Caco-2 (cell line): ENCODE measurements at regions not wholly inside any gene's neighbourhood (a gene's known extent, or its start where the extent isn't known, plus 50 kb on each side); places are given as distances from the start of the nearest gene placed in this dataset.

Experiments used
- BruUV-seq: library from RNA; stranded (reverse); fragments of 400-500 nt; replicated peaks from 2 replicates; lab custom pipeline; 2021; lab: Mats Ljungman, UMichigan
- CTCF ChIA-PET: fragments of 300-600 bp; sonication (Branson Sonifier 250); formaldehyde crosslinking; loops from one replicate; lab custom pipeline; 2022; ENCODE audit warnings: antibody characterized with exemption; lab: Charles Lee
- POLR2A ChIA-PET: fragments of 300-600 bp; sonication (Branson Sonifier 250); formaldehyde crosslinking; loops from one replicate; lab custom pipeline; 2022; ENCODE audit warnings: antibody characterized with exemption; lab: Charles Lee
- DNase-seq, 2 experiments: peaks; one replicate each; pipeline versions ENCODE4 v3.0.0 to v3.0.0-alpha.2; 2020 to 2022
- H3K27me3 ChIP-seq: replicated peaks from 2 replicates; pipeline ENCODE4 v1.6.0; 2011; ENCODE audit warnings: low read length; ENCODE audit not compliant: control insufficient read depth, insufficient read depth
- H3K36me3 ChIP-seq: 2 replicates; pipeline ENCODE4 v1.5.1; 2011; ENCODE audit warnings: low read length; ENCODE audit not compliant: control insufficient read depth, insufficient read depth
- H3K4me1 ChIP-seq: fragments of 250-450 bp; sonication (Bioruptor Pico); 2 replicates; pipeline ENCODE4 v1.5.1; 2020; ENCODE audit warnings: mild to moderate bottlenecking
- H3K4me3 ChIP-seq: 2 replicates; pipeline ENCODE4 v1.5.1; 2011; ENCODE audit warnings: low read depth, mild to moderate bottlenecking, control low read depth, low read length
- H3K9me3 ChIP-seq: fragments of 250-450 bp; sonication (Bioruptor Pico); 2 replicates; pipeline ENCODE4 v1.5.1; 2020; ENCODE audit warnings: mild to moderate bottlenecking, moderate library complexity
- H3K27ac Mint-ChIP-seq: one replicate; pipeline ENCODE4 v1.8.0; 2022; ENCODE audit warnings: mixed read lengths; ENCODE audit not compliant: unreplicated experiment
- H3K27me3 Mint-ChIP-seq: one replicate; pipeline ENCODE4 v1.8.0; 2022; ENCODE audit warnings: mixed read lengths; ENCODE audit not compliant: insufficient read depth, unreplicated experiment
- H3K36me3 Mint-ChIP-seq: one replicate; pipeline ENCODE4 v1.8.0; 2022; ENCODE audit warnings: mild to moderate bottlenecking, mixed read lengths; ENCODE audit not compliant: insufficient read depth, unreplicated experiment
- H3K4me1 Mint-ChIP-seq: one replicate; pipeline ENCODE4 v1.8.0; 2022; ENCODE audit warnings: low read depth, mixed read lengths; ENCODE audit not compliant: unreplicated experiment
- H3K4me3 Mint-ChIP-seq: one replicate; pipeline ENCODE4 v1.8.0; 2022; ENCODE audit warnings: mild to moderate bottlenecking, moderate library complexity, mixed read lengths; ENCODE audit not compliant: unreplicated experiment
- H3K9me3 Mint-ChIP-seq: one replicate; pipeline ENCODE4 v1.8.0; 2022; ENCODE audit warnings: mixed read lengths; ENCODE audit not compliant: unreplicated experiment
- intact Hi-C: fragments of 100-400 bp; cut with micrococcal nuclease; formaldehyde crosslinking; loops from one replicate; pipeline ENCODE4 v1.10.0; 2022; ENCODE audit not compliant: unreplicated experiment
- TF ChIP-seq, protein P1 (sequence below), 2 experiments: fragments of 200-600 bp in 1 of 2; IDR thresholded peaks; 1 replicate in 1 of 2; 2 replicates in 1 of 2; pipeline versions ENCODE4 v1.5.1 to v1.8.0; 2011 to 2022; ENCODE audit warnings: antibody characterized with exemption in 1 of 2, control low read depth in 1 of 2, inconsistent platforms in 1 of 2, low read depth in 1 of 2, low read length in 1 of 2, mild to moderate bottlenecking in 1 of 2, moderate library complexity in 1 of 2; ENCODE audit not compliant: insufficient read depth in 1 of 2, severe bottlenecking in 1 of 2, unreplicated experiment in 1 of 2

GRCh38 chr4:124104628-124105027, 607.9 kb downstream of the ANKRD50 start:
- Mint-ChIP-seq H3K36me3 (no peaks in the 10 kb centered on the region), H3K27me3 (peaks cover 3% of the 10 kb centered on the region), H3K4me1 (no peaks in the 10 kb centered on the region), H3K9me3 (no peaks in the 10 kb centered on the region), H3K4me3 (no peak overlapping the region), H3K27ac (no peak overlapping the region)
- DNase-seq = no peak
- Histone ChIP-seq H3K4me1 (no peaks in the 10 kb centered on the region), H3K36me3 (no peaks in the 10 kb centered on the region), H3K4me3 (no peak overlapping the region), H3K9me3 (0 out of 2 replicates have a peak, but pooled peaks cover 9% of the 10 kb centered on the region), H3K27me3 (no peaks in the 10 kb centered on the region)
- TF ChIP-seq, protein P1, sequence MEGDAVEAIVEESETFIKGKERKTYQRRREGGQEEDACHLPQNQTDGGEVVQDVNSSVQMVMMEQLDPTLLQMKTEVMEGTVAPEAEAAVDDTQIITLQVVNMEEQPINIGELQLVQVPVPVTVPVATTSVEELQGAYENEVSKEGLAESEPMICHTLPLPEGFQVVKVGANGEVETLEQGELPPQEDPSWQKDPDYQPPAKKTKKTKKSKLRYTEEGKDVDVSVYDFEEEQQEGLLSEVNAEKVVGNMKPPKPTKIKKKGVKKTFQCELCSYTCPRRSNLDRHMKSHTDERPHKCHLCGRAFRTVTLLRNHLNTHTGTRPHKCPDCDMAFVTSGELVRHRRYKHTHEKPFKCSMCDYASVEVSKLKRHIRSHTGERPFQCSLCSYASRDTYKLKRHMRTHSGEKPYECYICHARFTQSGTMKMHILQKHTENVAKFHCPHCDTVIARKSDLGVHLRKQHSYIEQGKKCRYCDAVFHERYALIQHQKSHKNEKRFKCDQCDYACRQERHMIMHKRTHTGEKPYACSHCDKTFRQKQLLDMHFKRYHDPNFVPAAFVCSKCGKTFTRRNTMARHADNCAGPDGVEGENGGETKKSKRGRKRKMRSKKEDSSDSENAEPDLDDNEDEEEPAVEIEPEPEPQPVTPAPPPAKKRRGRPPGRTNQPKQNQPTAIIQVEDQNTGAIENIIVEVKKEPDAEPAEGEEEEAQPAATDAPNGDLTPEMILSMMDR (IDR thresholded peaks at IDR 0.05; ENCODE audit: insufficient read depth in 1 of 2, low read depth in 1 of 2, low read length in 1 of 2, severe bottlenecking in 1 of 2, unreplicated experiment in 1 of 2) = no peak
- no TSS peak for BruUV-seq
- intact Hi-C loops = no loop called here
- ChIA-PET CTCF (no interaction called here), POLR2A (no interaction called here)

DNA sequence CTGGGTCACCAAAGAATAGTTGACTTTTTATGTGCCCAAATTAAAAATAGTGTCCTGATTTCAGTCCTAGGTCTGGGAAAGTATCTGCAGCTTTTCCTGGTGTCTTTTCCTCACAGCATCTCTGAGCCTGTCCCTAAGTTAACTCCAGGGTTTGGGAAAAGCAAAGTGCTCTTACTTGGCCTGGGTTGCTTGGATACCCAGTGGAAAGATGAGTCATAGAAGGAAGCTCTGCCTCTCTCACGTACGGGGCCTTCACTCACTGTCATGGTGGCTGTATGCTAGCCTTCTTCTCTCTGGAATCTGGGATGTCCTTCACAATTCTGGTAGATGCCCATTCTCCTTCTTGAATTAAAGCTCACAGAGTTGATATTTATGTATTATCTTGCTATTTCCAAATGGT, 607.3 kb downstream of the ANKRD50 start:
- BruUV-seq = no TSS peak
- POLR2A ChIA-PET = no interaction called here
- Mint-ChIP-seq H3K4me1 (no peaks in the 10 kb centered on the region), H3K9me3 (no peaks in the 10 kb centered on the region), H3K27me3 (peaks cover 3% of the 10 kb centered on the region), H3K27ac (no peak overlapping the region), H3K36me3 (no peaks in the 10 kb centered on the region), H3K4me3 (no peak overlapping the region)
- TF ChIP-seq, protein P1 (IDR thresholded peaks at IDR 0.05; ENCODE audit: insufficient read depth in 1 of 2, low read depth in 1 of 2, low read length in 1 of 2, severe bottlenecking in 1 of 2, unreplicated experiment in 1 of 2) = no peak
- Histone ChIP-seq H3K4me1 (no peaks in the 10 kb centered on the region), H3K36me3 (no peaks in the 10 kb centered on the region), H3K4me3 (no peak overlapping the region), H3K9me3 (0 out of 2 replicates have a peak, but pooled peaks cover 9% of the 10 kb centered on the region), H3K27me3 (no peaks in the 10 kb centered on the region)
- intact Hi-C loops = no loop called here
- CTCF ChIA-PET = no interaction called here
- DNase-seq = no peak

DNA sequence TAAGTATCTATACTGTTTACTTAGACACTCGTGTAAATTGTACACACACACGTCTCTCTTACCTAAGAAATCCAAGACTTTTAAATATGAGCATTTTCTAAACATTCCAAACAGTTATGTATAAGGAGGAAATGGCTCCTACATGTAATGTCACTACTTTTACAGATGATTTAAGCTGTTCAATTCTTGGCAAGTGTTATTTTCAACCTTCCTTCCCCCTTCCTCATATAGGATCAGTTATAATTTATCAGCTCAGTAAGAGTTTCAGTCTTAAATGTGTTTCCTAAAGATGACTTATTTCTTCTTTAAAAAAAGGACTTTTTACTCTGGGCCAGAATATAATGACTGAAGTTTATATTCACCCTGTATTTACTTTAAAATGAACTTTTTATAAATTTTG, 601.1 kb downstream of the ANKRD50 start:
- Histone ChIP-seq H3K9me3 (no peaks in the 10 kb centered on the region), H3K27me3 (no peaks in the 10 kb centered on the region), H3K36me3 (no peaks in the 10 kb centered on the region), H3K4me1 (no peaks in the 10 kb centered on the region), H3K4me3 (no peak overlapping the region)
- TF ChIP-seq, protein P1 (IDR thresholded peaks at IDR 0.05; ENCODE audit: insufficient read depth in 1 of 2, low read depth in 1 of 2, low read length in 1 of 2, severe bottlenecking in 1 of 2, unreplicated experiment in 1 of 2) = no peak
- no TSS peak for BruUV-seq
- ChIA-PET POLR2A (no interaction called here), CTCF (interaction anchor here (0.6 kb wide), 1 partner anchor 734 kb away, joined by 5 read pairs; no protein-coding TSS in a partner anchor)
- Mint-ChIP-seq H3K4me1 (no peaks in the 10 kb centered on the region), H3K36me3 (no peaks in the 10 kb centered on the region), H3K27me3 (peaks cover 3% of the 10 kb centered on the region), H3K4me3 (no peak overlapping the region), H3K9me3 (no peaks in the 10 kb centered on the region), H3K27ac (no peak overlapping the region)
- intact Hi-C loops = loop anchor here (1.0 to 10.0 kb wide), 5 partner anchors 213 to 1008 kb away; no protein-coding TSS in a partner anchor
- no peak for DNase-seq
